Spleen (tissue), 11 donors: ENCODE measurements at regions not wholly inside any gene's neighbourhood (a gene's known extent, or its start where the extent isn't known, plus 50 kb on each side); places are given as distances from the start of the nearest gene placed in this dataset.

ENCODE experiments used
- DNase-seq: peaks from one replicate; pipeline ENCODE4 v3.0.0-alpha.2; 2020
- H3K27ac ChIP-seq, 8 donors: fragments of 200-600 bp; sonication (generic) in 7 of 8; 1 replicate in 4 of 8; 2 replicates in 4 of 8; pipeline versions ENCODE4 v1.5.0 to v1.8.0; 2016 to 2021; ENCODE audit warnings: inconsistent platforms in 4 of 8, mild to moderate bottlenecking in 4 of 8, moderate library complexity in 1 of 8
- H3K27me3 ChIP-seq, 7 donors: fragments of 200-600 bp; sonication (generic) in 6 of 7; replicated peaks in 1 of 7; 1 replicate in 4 of 7; 2 replicates in 3 of 7; pipeline versions ENCODE4 v1.5.0 to v1.8.0; 2016 to 2021; ENCODE audit warnings: inconsistent platforms in 3 of 7, mild to moderate bottlenecking in 1 of 7
- H3K36me3 ChIP-seq, 6 donors: fragments of 200-600 bp; sonication (generic) in 5 of 6; 1 replicate in 4 of 6; 2 replicates in 2 of 6; pipeline versions ENCODE4 v1.5.0 to v1.8.0; 2016 to 2021; ENCODE audit warnings: inconsistent platforms in 2 of 6
- H3K4me1 ChIP-seq, 6 donors: fragments of 200-600 bp; sonication (generic) in 5 of 6; 1 replicate in 3 of 6; 2 replicates in 3 of 6; pipeline versions ENCODE4 v1.5.0 to v1.8.0; 2016 to 2021; ENCODE audit warnings: inconsistent platforms in 3 of 6
- H3K4me3 ChIP-seq, 8 donors: fragments of 200-600 bp; sonication (generic) in 7 of 8; 1 replicate in 4 of 8; 2 replicates in 4 of 8; pipeline versions ENCODE4 v1.5.0 to v1.8.0; 2016 to 2021; ENCODE audit warnings: inconsistent platforms in 4 of 8, mild to moderate bottlenecking in 4 of 8, moderate library complexity in 2 of 8
- H3K9me3 ChIP-seq, 8 donors: fragments of 200-600 bp; sonication (generic) in 7 of 8; 1 replicate in 4 of 8; 2 replicates in 4 of 8; pipeline versions ENCODE4 v1.5.0 to v1.8.0; 2016 to 2021; ENCODE audit warnings: inconsistent platforms in 4 of 8
- POLR2A ChIP-seq, 3 donors: fragments of 450-650 bp; IDR thresholded peaks; one replicate each; pipeline ENCODE4 v1.5.1; 2017; ENCODE audit warnings: antibody characterized with exemption in 3 of 3, mild to moderate bottlenecking in 1 of 3
- POLR2AphosphoS5 ChIP-seq, 3 donors: sonication (generic); formaldehyde crosslinking; IDR thresholded peaks; one replicate each; pipeline ENCODE4 v1.5.1; 2017; ENCODE audit warnings: antibody characterized with exemption in 3 of 3
- WGBS, 5 donors: extraction: QIAGEN DNeasy Blood & Tissue Kit in 3 of 5; methylation state at CpG; one replicate each; pipeline versions ENCODE4 v1.1.5 to v1.1.7; 2013 to 2018; 5-methylcytosine and 5-hydroxymethylcytosine counted together
- intact Hi-C: fragments of 100-400 bp; cut with DNase I; formaldehyde crosslinking; loops from one replicate; pipeline ENCODE4 v1.15.0; 2023; ENCODE audit warnings: low total_unique reads
- TF ChIP-seq, protein P1 (sequence below), 11 experiments: fragments of 200-600 bp in 7 of 11; fragments of 450-650 bp in 4 of 11; sonication (generic) in 4 of 11; IDR thresholded peaks in 8 of 11; conservative IDR thresholded peaks in 3 of 11; 1 replicate in 7 of 11; 2 replicates in 4 of 11; pipeline versions ENCODE4 v1.4.0 to v1.8.0; 2016 to 2021; ENCODE audit warnings: antibody characterized with exemption in 11 of 11, inconsistent platforms in 4 of 11, mild to moderate bottlenecking in 1 of 11
- donor health status: healthy with polysubstance abuse.
- donor health status: DM: no; HTN: no; CAD: no; lungs with moderate emphysema.
- donor health status: DM: no; HTN: no; CAD: no.
- donor health status: Bipolar disorder and iron deficiency.
- donor health status: healthy.
- donor health status: DM: no; HTN: no; CAD: no.
- donor health status: DM: yes; HTN: yes; CAD: no.

DNA sequence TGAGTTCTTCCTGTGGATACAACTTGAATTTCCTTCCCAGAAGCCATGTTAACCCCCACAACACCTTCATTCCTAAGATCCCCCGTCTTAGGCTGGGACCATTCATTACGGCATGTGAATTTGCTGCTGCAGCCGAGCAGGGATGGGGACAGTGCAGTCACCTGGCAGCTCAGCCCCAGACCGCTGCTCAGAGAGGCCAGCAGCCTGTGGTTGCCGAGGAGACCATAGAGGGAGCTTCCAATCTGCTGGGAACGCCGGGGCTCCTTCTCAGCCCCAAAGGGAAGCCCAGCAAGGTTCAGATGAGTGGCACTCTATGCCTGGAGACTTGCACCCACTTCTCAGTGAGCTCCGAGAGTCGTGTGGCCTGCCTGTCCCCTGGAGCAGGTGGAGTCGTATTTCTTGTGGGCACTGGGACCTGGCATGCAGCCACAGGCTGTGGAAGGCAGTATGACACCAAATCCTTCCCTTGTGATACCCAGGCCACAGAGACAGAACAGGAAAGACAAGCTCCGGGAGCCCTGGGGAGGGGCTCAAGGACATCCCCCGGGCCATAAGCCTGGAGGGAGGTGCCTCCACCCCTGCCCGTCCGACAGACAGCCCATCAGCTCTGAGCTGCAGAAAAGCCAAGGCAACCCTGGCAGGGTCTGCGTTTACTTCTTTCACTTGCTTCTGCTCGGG, 167.3 kb downstream of the FAM43A start:
- no peaks in the 10 kb centered on the region for H3K36me3 ChIP-seq
- TF ChIP-seq, protein P1, sequence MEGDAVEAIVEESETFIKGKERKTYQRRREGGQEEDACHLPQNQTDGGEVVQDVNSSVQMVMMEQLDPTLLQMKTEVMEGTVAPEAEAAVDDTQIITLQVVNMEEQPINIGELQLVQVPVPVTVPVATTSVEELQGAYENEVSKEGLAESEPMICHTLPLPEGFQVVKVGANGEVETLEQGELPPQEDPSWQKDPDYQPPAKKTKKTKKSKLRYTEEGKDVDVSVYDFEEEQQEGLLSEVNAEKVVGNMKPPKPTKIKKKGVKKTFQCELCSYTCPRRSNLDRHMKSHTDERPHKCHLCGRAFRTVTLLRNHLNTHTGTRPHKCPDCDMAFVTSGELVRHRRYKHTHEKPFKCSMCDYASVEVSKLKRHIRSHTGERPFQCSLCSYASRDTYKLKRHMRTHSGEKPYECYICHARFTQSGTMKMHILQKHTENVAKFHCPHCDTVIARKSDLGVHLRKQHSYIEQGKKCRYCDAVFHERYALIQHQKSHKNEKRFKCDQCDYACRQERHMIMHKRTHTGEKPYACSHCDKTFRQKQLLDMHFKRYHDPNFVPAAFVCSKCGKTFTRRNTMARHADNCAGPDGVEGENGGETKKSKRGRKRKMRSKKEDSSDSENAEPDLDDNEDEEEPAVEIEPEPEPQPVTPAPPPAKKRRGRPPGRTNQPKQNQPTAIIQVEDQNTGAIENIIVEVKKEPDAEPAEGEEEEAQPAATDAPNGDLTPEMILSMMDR (IDR thresholded peaks at IDR 0.05 in 8 of 11, conservative IDR thresholded peaks at IDR 0.05 in 3 of 11): no peak
- TF ChIP-seq POLR2AphosphoS5 (IDR thresholded peaks at IDR 0.05) (peak; percentile 33 to 71 (median 51)), POLR2A (IDR thresholded peaks at IDR 0.05) (no peak)
- 46 to 62% (median 53%) methylated on average over 13 to 16 of the region's 16 CpGs for WGBS, 5 donors
- H3K4me3 ChIP-seq: no peak overlapping the region
- peak; percentile 79 for DNase-seq
- peak overlapping the region; percentile 52 to 86 (median 80) for H3K27ac ChIP-seq
- H3K4me1 ChIP-seq: peaks cover 0 to 19% (median 6%) of the 10 kb centered on the region in 6 donors
- no peaks in the 10 kb centered on the region for H3K9me3 ChIP-seq
- H3K27me3 ChIP-seq: no peaks in the 10 kb centered on the region
- intact Hi-C loops: no loop called here

DNA sequence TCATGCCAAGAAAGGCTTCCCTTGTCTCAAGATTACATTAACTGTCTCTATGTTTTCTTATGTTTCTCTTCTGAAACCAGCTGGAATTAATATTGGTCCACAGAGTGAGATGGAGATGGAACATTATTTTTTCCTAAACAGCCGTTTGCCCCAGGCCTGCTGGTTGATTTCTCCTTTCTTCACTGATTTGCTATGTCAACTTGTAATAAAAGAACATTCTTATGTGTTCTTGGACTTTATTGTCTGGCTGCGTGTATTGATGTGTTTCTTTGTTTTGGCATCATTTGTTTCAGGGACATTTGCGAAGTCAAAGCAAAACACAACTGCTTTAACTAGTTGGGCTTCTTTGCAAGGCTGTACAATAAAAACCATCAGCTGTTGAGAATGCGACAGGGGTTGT, 168.5 kb downstream of the FAM43A start:
- no peak overlapping the region for H3K4me3 ChIP-seq
- WGBS, 5 donors: 55 to 87% (median 84%) methylated on average over 4 of the region's 4 CpGs

DNA sequence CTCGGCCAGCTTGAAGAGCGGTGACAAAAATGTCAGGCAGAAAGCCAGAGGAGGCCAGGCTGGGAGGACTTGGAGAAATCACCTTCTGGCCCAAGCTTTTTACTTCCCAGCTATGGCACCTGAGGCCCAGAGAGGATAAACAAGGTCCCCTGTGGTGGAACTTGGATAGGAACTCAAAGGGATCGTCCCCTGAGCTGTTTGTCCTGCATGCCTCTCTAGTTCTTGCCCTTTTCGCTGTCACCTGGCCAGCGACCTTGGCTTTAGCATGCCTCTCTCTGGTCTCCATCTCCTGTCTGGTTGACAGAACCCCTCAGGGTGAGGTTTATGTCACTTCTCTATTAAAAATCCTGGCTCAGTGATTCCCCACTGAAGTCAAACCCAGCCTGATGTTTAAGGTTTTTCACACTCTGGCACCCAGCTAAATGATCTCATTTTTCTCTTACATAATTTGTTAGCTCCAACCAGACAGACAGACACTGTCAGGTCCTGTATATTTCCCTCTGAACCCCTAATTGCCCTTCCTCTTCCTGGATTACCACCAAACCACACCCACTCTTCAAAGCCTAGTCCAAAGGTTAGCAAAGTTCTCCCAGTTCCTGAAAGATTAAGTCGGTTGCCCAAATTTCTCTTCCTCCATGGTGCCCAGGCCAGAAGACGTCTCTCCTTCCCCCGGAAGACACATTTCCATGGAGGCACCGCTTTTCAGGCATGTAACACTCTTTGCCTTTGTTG, 169.1 kb downstream of the FAM43A start:
- H3K36me3 ChIP-seq: no peaks in the 10 kb centered on the region
- no peak overlapping the region for H3K4me3 ChIP-seq
- WGBS, 5 donors: 61 to 79% (median 69%) methylated on average over 9 of the region's 9 CpGs
- no peak for DNase-seq
- peaks cover 0 to 19% (median 6%) of the 10 kb centered on the region in 6 donors for H3K4me1 ChIP-seq
- intact Hi-C loops: no loop called here
- TF ChIP-seq, protein P1 (IDR thresholded peaks at IDR 0.05 in 8 of 11, conservative IDR thresholded peaks at IDR 0.05 in 3 of 11): no peak
- no peak for TF ChIP-seq POLR2AphosphoS5 (IDR thresholded peaks at IDR 0.05)
- no peak for TF ChIP-seq POLR2A (IDR thresholded peaks at IDR 0.05)
- H3K9me3 ChIP-seq: no peaks in the 10 kb centered on the region
- H3K27ac ChIP-seq: peak overlapping the region in 6 of 8 donors; percentile 31 to 83 (median 45)
- no peaks in the 10 kb centered on the region for H3K27me3 ChIP-seq

More for the DNA sequence above, 168.5 kb downstream of the FAM43A start:
- no peak for DNase-seq
- Histone ChIP-seq H3K4me1 (peaks cover 0 to 19% (median 6%) of the 10 kb centered on the region in 6 donors), H3K27ac (peak overlapping the region in 4 of 8 donors; percentile 31 to 83 (median 45)), H3K27me3 (no peaks in the 10 kb centered on the region), H3K9me3 (no peaks in the 10 kb centered on the region), H3K36me3 (no peaks in the 10 kb centered on the region)
- TF ChIP-seq, protein P1 (IDR thresholded peaks at IDR 0.05 in 8 of 11, conservative IDR thresholded peaks at IDR 0.05 in 3 of 11): no peak
- TF ChIP-seq POLR2A (IDR thresholded peaks at IDR 0.05) (no peak), POLR2AphosphoS5 (IDR thresholded peaks at IDR 0.05) (no peak)
- intact Hi-C loops: no loop called here

DNA sequence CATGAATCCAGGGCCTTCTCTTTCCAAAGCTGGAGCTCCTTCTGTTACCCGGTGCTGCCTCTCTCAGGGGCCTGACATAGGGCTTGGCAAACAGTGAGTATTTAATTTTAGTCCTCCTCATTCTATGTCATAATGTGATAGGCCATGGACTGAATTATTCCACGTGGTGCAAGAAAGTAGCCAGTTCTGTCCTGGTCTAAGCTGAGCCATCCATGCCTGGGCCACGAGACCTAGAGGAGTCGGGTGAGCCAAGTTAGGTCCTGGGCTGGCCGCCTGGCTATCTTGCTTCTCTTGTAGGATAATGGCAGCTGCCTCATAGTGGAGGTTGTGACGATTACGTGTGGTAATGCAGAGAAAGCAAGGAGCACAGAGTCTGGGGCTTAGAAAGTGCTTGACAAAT, 170.6 kb downstream of the FAM43A start:
- Histone ChIP-seq H3K27me3 (no peaks in the 10 kb centered on the region), H3K4me3 (no peak overlapping the region), H3K27ac (no peak overlapping the region), H3K4me1 (peaks cover 0 to 19% (median 6%) of the 10 kb centered on the region in 6 donors), H3K9me3 (no peaks in the 10 kb centered on the region), H3K36me3 (no peaks in the 10 kb centered on the region)
- DNase-seq: no peak
- TF ChIP-seq POLR2A (IDR thresholded peaks at IDR 0.05): no peak
- intact Hi-C loops: no loop called here
- 85 to 94% (median 89%) methylated on average over 7 of the region's 7 CpGs for WGBS, 5 donors
